PC-3 (cell line): ENCODE measurements at regions not wholly inside any gene's neighbourhood (a gene's known extent, or its start where the extent isn't known, plus 50 kb on each side); places are given as distances from the start of the nearest gene placed in this dataset.

Experiments
- ATAC-seq: fragments of 200-7000 bp; cut with Tn5 transposase; 2 replicates; pipeline ENCODE4 v1.9.1; 2020; ENCODE audit warnings: mild to moderate bottlenecking, moderate library complexity
- BruUV-seq: library from RNA; stranded (reverse); fragments of 400-500 nt; replicated peaks from 2 replicates; lab custom pipeline; 2021; lab: Mats Ljungman, UMichigan
- CTCF ChIA-PET: fragments of 300-600 bp; sonication (Branson Sonifier 250); formaldehyde crosslinking; loops from one replicate; lab custom pipeline; 2022; ENCODE audit warnings: antibody characterized with exemption; lab: Charles Lee
- POLR2A ChIA-PET: fragments of 300-600 bp; sonication (Branson Sonifier 250); formaldehyde crosslinking; loops from one replicate; lab custom pipeline; 2022; ENCODE audit warnings: antibody characterized with exemption; ENCODE audit not compliant: unreplicated experiment; lab: Charles Lee
- DNase-seq: peaks from one replicate; pipeline ENCODE4 v3.0.0-alpha.2; 2015
- H2AFZ ChIP-seq: fragments of 300-600 bp; sonication (generic); 2 replicates; pipeline ENCODE4 v1.6.0; 2016; ENCODE audit warnings: antibody characterized with exemption, low read length
- H3F3A ChIP-seq: fragments of 300-600 bp; sonication (generic); one replicate; pipeline ENCODE4 v1.6.0; 2017; ENCODE audit warnings: antibody characterized with exemption, low read length, control low read depth, mild to moderate bottlenecking; ENCODE audit not compliant: unreplicated experiment
- H3K27ac ChIP-seq: fragments of 300-600 bp; sonication (generic); 2 replicates; pipeline ENCODE4 v1.5.1; 2016; ENCODE audit warnings: mild to moderate bottlenecking, low read length
- H3K27me3 ChIP-seq: fragments of 300-600 bp; sonication (generic); 2 replicates; pipeline ENCODE4 v1.6.1; 2016; ENCODE audit warnings: low read length, mixed read lengths
- H3K36me3 ChIP-seq: fragments of 300-600 bp; sonication (generic); 2 replicates; pipeline ENCODE4 v1.6.1; 2016; ENCODE audit warnings: low read depth, mixed run types, low read length, mixed read lengths
- H3K4me1 ChIP-seq: fragments of 300-600 bp; sonication (generic); 2 replicates; pipeline ENCODE4 v1.5.1; 2016; ENCODE audit warnings: low read length; ENCODE audit not compliant: insufficient read depth
- H3K4me2 ChIP-seq: fragments of 300-600 bp; sonication (generic); 2 replicates; pipeline ENCODE4 v1.6.0; 2016; ENCODE audit warnings: low read length
- H3K4me3 ChIP-seq: fragments of 300-600 bp; sonication (generic); 2 replicates; pipeline ENCODE4 v1.5.1; 2016; ENCODE audit warnings: mild to moderate bottlenecking, low read length, mixed read lengths
- H3K79me2 ChIP-seq: fragments of 300-600 bp; sonication (generic); 2 replicates; pipeline ENCODE4 v1.6.1; 2017; ENCODE audit warnings: low read length, mixed read lengths
- H3K9ac ChIP-seq: fragments of 300-600 bp; sonication (generic); 2 replicates; pipeline ENCODE4 v1.6.0; 2016; ENCODE audit warnings: mild to moderate bottlenecking, low read length
- H3K9me2 ChIP-seq: fragments of 300-600 bp; sonication (generic); replicated peaks from 2 replicates; pipeline ENCODE4 v1.6.1; 2016; ENCODE audit warnings: mixed run types, low read length, mixed read lengths
- H3K9me3 ChIP-seq: fragments of 300-600 bp; sonication (generic); 2 replicates; pipeline ENCODE4 v1.6.1; 2016; ENCODE audit warnings: low read length, mixed read lengths
- H4K20me1 ChIP-seq: fragments of 300-600 bp; sonication (generic); 2 replicates; pipeline ENCODE4 v1.6.1; 2016; ENCODE audit warnings: low read length, mixed read lengths
- EZH2 ChIP-seq: fragments of 300-600 bp; sonication (generic); IDR thresholded peaks from one replicate; pipeline ENCODE4 v1.6.1; 2017; ENCODE audit warnings: antibody characterized with exemption, mild to moderate bottlenecking, low read length; ENCODE audit not compliant: unreplicated experiment
- EZH2phosphoT487 ChIP-seq: fragments of 300-600 bp; sonication (generic); IDR thresholded peaks from 2 replicates; pipeline ENCODE4 v1.6.1; 2018; ENCODE audit warnings: mild to moderate bottlenecking, antibody characterized with exemption, low read length, borderline replicate concordance
- intact Hi-C: fragments of 100-400 bp; cut with micrococcal nuclease; formaldehyde crosslinking; loops from 2 replicates; pipeline ENCODE4 v1.9.0; 2023
- TF ChIP-seq, protein P1 (sequence below): fragments of 300-600 bp; sonication (generic); conservative IDR thresholded peaks from 2 replicates; pipeline ENCODE4 v1.5.1; 2017; ENCODE audit warnings: antibody characterized with exemption, low read depth, mild to moderate bottlenecking, low read length

DNA sequence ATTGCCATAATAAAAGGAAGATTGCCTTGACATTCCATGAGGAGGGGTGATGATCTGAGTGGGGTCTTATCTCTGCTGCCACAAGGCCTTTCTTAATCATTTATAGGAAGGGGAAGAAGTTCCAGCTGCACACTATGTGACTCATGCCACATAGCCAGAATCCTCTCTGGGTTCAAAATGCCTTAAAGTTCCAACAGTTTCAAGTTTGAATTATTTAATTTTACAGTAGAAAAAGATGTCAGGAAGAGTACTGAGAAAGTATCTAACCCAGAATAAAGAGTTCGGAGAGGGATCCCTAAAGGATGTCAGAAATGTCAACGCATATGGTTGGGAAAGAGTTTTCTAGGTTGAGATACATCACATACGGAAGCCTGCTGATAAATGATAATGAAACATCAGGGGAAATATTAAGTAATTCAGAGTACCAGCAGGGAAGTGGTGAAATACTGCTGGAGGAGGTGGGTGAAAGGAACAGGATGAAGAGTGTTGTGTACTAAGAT is 999.9 kb downstream of the TSN start:
- ATAC-seq (no peak), DNase-seq (no peak)
- Histone ChIP-seq H3K4me2 (no peak overlapping the region), H3K27me3 (no peaks in the 10 kb centered on the region), H3K9me3 (no peaks in the 10 kb centered on the region), H3K9ac (no peak overlapping the region), H3K4me3 (no peak overlapping the region), H3F3A (no peaks in the 10 kb centered on the region), H2AFZ (no peak overlapping the region), H3K27ac (no peak overlapping the region), H3K4me1 (no peaks in the 10 kb centered on the region), H4K20me1 (no peaks in the 10 kb centered on the region), H3K79me2 (no peaks in the 10 kb centered on the region), H3K9me2 (no peaks in the 10 kb centered on the region), H3K36me3 (no peaks in the 10 kb centered on the region)
- TF ChIP-seq EZH2phosphoT487 (no peak), EZH2 (no peak)
- TF ChIP-seq, protein P1, sequence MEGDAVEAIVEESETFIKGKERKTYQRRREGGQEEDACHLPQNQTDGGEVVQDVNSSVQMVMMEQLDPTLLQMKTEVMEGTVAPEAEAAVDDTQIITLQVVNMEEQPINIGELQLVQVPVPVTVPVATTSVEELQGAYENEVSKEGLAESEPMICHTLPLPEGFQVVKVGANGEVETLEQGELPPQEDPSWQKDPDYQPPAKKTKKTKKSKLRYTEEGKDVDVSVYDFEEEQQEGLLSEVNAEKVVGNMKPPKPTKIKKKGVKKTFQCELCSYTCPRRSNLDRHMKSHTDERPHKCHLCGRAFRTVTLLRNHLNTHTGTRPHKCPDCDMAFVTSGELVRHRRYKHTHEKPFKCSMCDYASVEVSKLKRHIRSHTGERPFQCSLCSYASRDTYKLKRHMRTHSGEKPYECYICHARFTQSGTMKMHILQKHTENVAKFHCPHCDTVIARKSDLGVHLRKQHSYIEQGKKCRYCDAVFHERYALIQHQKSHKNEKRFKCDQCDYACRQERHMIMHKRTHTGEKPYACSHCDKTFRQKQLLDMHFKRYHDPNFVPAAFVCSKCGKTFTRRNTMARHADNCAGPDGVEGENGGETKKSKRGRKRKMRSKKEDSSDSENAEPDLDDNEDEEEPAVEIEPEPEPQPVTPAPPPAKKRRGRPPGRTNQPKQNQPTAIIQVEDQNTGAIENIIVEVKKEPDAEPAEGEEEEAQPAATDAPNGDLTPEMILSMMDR: no peak
- ChIA-PET POLR2A (no interaction called here), CTCF (no interaction called here)
- intact Hi-C loops: no loop called here
- no TSS peak for BruUV-seq

DNA sequence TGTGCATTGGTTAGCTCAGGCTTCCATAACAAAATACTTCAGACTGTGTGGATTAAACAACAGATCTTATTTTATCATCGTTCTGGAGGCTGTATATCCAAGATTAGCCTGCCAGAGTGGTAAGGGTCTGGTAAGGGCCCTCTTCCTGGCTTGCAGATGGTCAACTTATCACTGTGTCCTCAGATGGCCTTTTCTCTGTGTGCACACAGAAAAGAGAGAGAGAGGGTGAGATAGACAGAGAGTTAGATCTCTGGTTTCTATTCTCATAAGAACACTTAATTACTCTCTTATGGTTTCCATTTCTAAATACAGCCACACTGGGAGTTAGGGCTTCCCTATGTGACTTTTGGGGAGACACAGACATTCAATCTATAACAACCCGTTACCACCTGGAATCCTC is 1003.5 kb downstream of the TSN start:
- POLR2A ChIA-PET: no interaction called here
- intact Hi-C loops: no loop called here

DNA sequence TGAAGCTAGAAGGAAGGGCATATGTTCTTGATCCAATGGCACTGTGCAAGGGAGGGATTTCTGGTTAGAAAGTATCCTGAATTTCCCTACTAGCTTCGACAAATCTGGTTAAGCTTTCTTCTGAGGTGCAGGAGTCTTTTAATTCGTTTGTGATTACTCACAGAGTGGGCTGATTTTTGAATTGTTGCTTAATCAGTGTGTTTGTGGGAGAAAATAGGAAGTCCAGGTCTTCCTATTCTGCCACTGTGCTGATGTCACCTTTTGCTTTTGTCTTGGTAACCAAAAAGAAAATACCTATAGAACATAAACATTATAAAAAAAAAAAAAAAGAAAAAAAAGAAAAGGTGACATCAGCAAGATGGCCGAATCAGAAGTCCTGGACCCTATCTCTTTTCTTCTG is 1008.6 kb downstream of the TSN start:
- intact Hi-C loops: no loop called here
- POLR2A ChIA-PET: no interaction called here
- no peaks in the 10 kb centered on the region for H3K9me2 ChIP-seq
- H3K27ac ChIP-seq: no peak overlapping the region
- H3K36me3 ChIP-seq: no peaks in the 10 kb centered on the region
- no peak for DNase-seq
- BruUV-seq: no TSS peak
- H2AFZ ChIP-seq: no peak overlapping the region
- no peaks in the 10 kb centered on the region for H3K27me3 ChIP-seq
- 0 out of 2 replicates have a peak, but pooled peaks cover 6% of the 10 kb centered on the region for H3K9me3 ChIP-seq
- CTCF ChIA-PET: no interaction called here
- no peak overlapping the region for H3K4me3 ChIP-seq
- H3K79me2 ChIP-seq: no peaks in the 10 kb centered on the region
- no peak overlapping the region for H3K4me2 ChIP-seq
- TF ChIP-seq EZH2 (no peak), EZH2phosphoT487 (no peak)
- TF ChIP-seq, protein P1: no peak
- no peaks in the 10 kb centered on the region for H4K20me1 ChIP-seq
- no peak overlapping the region for H3K9ac ChIP-seq
- no peaks in the 10 kb centered on the region for H3K4me1 ChIP-seq
- no peaks in the 10 kb centered on the region for H3F3A ChIP-seq
- ATAC-seq: no peak

More for the DNA sequence above, 1003.5 kb downstream of the TSN start:
- Histone ChIP-seq H4K20me1 (no peaks in the 10 kb centered on the region), H3K9me2 (no peaks in the 10 kb centered on the region), H3K79me2 (no peaks in the 10 kb centered on the region), H3K27ac (no peak overlapping the region), H3F3A (no peaks in the 10 kb centered on the region), H3K36me3 (no peaks in the 10 kb centered on the region), H3K27me3 (no peaks in the 10 kb centered on the region), H3K4me2 (no peak overlapping the region), H3K9ac (no peak overlapping the region), H3K4me1 (no peaks in the 10 kb centered on the region), H3K4me3 (no peak overlapping the region), H3K9me3 (0 out of 2 replicates have a peak, but pooled peaks cover 6% of the 10 kb centered on the region), H2AFZ (no peak overlapping the region)
- BruUV-seq: no TSS peak
- no peak for ATAC-seq
- TF ChIP-seq, protein P1: no peak
- TF ChIP-seq EZH2phosphoT487: no peak
- DNase-seq: no peak
- CTCF ChIA-PET: no interaction called here
